Ovary (tissue), 3 donors: ENCODE measurements at regions not wholly inside any gene's neighbourhood (a gene's known extent, or its start where the extent isn't known, plus 50 kb on each side); places are given as distances from the start of the nearest gene placed in this dataset.

Experiments used
- CTCF ChIP-seq, 3 donors: fragments of 450-650 bp in 2 of 3; fragments of 200-600 bp in 1 of 3; IDR thresholded peaks; one replicate each; pipeline versions ENCODE4 v1.5.1 to v1.8.0; 2016 to 2022; ENCODE audit warnings: antibody characterized with exemption in 3 of 3, mild to moderate bottlenecking in 1 of 3
- EP300 ChIP-seq: sonication (generic); formaldehyde crosslinking; IDR thresholded peaks from one replicate; pipeline ENCODE4 v1.6.1; 2017; ENCODE audit warnings: antibody characterized with exemption
- donor health status: DM: no; HTN: no; CAD: no.

DNA sequence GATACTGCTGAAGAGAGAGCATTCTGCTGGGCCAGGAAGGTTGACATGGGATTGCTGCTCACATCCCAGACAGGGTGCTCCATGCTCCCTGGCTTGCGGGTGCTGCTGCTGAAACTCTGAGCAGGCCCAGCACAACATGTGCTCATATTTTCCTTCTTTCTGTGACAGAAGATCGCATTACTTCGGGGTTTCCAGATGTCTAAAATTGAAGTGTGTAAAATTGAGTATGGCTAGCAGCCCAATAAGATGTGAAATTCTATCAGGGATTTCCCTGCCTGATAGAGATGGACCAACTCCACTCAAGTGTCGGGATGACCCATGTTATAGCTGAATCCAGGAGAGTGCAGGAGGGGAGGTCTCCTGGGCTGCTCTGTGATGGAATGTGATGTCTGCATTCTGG, 55.6 kb upstream of the KL start:
- TF ChIP-seq CTCF (IDR thresholded peaks at IDR 0.05) = no peak
- no peak for TF ChIP-seq EP300
